GM18499 (cell line): ENCODE measurements at regions not wholly inside any gene's neighbourhood (a gene's known extent, or its start where the extent isn't known, plus 50 kb on each side); places are given as distances from the start of the nearest gene placed in this dataset.
"Not testable (repeated sequence)": the region's sequence is repeated elsewhere in the genome, so short reads cannot be mapped to it uniquely, and the experiment has no call there.

Experiments used
- ATAC-seq: cut with Tn5 transposase; IDR thresholded peaks from one replicate; pipeline ENCODE4 v1.9.1; 2021; ENCODE audit warnings: moderate number of reproducible peaks; ENCODE audit not compliant: insufficient read depth, unreplicated experiment

- no peak for ATAC-seq
Observed at GRCh38 chr5:125412561-125413495, 666.4 kb upstream of the ZNF608 start.

GRCh38 chr5:125413496-125414274 is 667.2 kb upstream of the ZNF608 start:
- ATAC-seq = no peak

GRCh38 chr5:125415126-125415525 is 668.7 kb upstream of the ZNF608 start:
- ATAC-seq = no peak

- ATAC-seq = no peak
Observed at GRCh38 chr5:125416055-125416454, 669.6 kb upstream of the ZNF608 start.

GRCh38 chr5:125421006-125421405 is 674.6 kb upstream of the ZNF608 start:
- no peak for ATAC-seq

- no peak for ATAC-seq
Observed at GRCh38 chr5:125422342-125422741, 675.9 kb upstream of the ZNF608 start.

GRCh38 chr5:125424402-125425141 is 678.1 kb upstream of the ZNF608 start:
- ATAC-seq = no peak

- ATAC-seq = no peak
Observed at GRCh38 chr5:125429498-125429897, 683.1 kb upstream of the ZNF608 start.

DNA sequence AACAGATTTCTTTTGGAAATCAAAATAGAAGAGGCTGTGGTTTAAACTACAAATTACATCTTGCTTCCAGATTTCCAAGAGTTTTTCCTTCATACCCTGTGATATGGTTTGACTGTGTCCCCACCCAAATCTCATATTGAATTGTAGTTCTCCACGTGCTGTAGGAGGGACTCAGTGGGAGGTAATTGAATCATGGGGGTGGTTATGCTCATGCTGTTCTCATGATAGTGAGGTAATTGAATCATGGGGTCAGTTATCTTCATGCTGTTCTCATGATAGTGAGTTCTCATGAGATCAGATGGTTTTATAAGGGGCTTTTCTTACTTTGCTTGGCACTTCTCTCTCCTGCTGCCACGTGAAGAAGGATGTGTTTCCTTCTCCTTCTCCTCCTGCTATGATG is 687.0 kb upstream of the ZNF608 start:
- ATAC-seq = no peak

DNA sequence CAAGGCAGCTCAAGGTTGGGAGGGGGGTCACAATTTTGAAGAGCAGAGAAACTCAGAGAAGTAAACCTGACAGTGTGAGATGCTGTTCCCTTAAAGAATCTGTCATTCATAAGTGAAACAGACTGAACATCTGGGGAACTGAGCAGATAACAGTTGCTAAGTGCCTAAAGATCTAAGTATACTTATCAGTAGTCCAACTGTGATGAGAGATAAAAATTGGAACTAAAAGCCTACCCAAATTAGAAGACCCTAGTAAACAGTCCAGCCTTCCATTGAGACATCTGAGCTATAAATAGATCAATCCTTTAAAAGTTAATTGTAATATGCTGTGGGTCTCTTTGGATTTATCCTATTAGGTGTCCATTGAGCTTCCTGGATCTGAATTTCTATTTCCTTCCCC is 692.8 kb upstream of the ZNF608 start:
- no peak for ATAC-seq

- ATAC-seq = no peak
Observed at GRCh38 chr5:125440905-125441304, 694.5 kb upstream of the ZNF608 start.

DNA sequence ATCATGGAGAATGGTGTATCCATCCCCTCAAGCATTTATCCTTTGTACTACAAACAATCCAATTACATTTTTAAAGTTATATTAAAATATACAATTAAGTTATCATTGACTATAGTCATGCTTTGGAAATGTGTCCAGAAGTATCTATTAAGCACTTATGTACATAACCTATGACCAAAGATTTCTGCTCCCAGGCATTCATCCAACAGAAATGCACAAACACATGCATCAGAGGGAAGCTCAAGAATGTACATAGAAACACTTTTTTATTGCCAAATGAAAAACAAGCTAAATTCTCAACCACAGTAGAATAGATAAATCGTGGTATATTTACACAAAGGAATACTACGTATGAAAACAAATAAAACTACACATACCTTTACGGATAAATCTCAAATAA is 700.5 kb upstream of the ZNF608 start:
- ATAC-seq = no peak

DNA sequence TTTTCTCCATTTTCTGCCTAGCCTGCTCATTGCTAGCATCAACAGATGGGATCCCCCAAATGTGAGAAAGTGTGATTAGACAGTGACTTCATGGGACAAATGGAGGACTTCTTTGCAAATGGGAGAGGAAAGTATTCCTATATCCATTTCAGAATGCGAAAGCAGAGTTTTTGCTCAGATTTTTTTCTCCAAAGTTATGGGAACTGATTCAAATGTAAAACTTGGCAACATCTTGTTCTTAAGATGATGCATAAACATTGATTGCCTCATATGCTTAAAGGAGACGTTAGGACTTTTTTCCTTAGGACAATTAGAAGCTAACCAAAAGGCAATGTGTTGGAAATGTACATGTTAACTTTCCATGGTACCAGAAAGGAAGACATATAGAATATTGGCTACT is 704.3 kb upstream of the ZNF608 start:
- no peak for ATAC-seq

- ATAC-seq = no peak
Observed at GRCh38 chr5:125451622-125452021, 705.2 kb upstream of the ZNF608 start.

DNA sequence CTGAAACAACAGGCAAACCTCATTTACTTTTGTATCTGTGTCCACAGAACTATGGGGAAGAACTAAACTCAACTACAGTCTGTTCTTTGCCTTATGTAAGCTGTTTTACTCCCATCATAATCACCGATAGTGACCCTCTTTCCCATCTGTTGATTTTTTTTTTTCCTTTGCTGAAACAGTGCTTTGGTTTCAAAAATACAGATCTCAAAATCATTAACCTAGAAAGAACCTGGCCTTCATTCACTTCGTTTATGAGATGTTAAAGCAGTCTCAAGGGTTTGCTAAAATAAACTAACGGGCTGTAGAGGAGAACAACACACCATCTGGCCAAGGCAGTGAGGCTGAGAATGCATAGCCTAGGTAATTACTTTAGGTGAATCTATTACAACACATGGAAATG is 706.6 kb upstream of the ZNF608 start:
- ATAC-seq = no peak

DNA sequence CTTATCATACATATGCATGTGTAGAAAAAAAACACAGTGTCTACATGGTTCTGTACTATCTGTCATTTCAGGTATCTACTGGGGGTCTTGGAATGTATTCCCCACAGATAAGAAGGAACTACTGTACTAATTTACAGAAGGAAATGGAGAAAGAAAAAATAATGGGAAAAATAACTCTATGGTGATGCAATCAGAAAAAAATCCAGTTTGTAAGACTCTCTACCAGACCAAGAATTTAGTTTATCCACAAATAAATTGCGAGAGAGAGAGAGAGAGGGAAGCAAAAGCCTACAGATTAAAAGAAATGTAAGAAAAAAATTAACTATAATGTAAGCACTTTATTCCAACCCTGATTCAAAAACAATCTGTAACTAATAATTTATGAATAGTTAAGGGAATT is 708.6 kb upstream of the ZNF608 start:
- ATAC-seq = no peak

GRCh38 chr5:125456005-125456404 is 709.6 kb upstream of the ZNF608 start:
- not testable (repeated sequence) for ATAC-seq

- no peak for ATAC-seq
Observed at GRCh38 chr5:125457617-125458016, 711.2 kb upstream of the ZNF608 start.

DNA sequence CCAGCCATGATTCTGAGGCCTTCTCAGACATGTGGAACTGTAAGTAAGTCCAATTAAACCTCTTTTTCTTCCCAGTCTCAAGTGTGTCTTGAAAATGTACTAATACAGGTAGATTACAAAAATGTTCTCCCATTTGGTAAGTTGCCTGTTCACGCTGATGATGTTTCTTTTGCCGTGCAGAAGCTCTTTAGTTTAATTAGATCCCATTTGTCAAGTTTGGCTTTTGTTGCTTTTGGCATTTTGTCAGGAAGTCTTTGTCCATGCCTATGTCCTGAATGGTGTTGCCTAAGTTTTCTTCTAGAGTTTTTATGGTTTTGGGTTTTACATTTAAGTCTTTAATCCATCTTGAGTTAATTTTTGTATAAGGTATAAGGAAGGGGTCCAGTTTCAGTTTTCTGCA is 712.5 kb upstream of the ZNF608 start:
- ATAC-seq = not testable (repeated sequence)

GRCh38 chr5:125461641-125462072 is 715.2 kb upstream of the ZNF608 start:
- ATAC-seq = no peak
